SU-DHL-6 (cell line): ENCODE measurements at regions not wholly inside any gene's neighbourhood (a gene's known extent, or its start where the extent isn't known, plus 50 kb on each side); places are given as distances from the start of the nearest gene placed in this dataset.

ENCODE experiments used
- EZH2phosphoT487 ChIP-seq: fragments of 200-600 bp; sonication (generic), shearing (Covaris generic); conservative IDR thresholded peaks from 2 replicates; pipeline ENCODE4 v1.6.1; 2018; ENCODE audit warnings: mild to moderate bottlenecking, antibody characterized with exemption, low read length, moderate library complexity, mixed read lengths
- TF ChIP-seq, protein P1 (sequence below): fragments of 200-600 bp; sonication (generic); IDR thresholded peaks from one replicate; pipeline ENCODE4 v1.5.1; 2017; ENCODE audit warnings: antibody characterized with exemption, mild to moderate bottlenecking, low read length, moderate library complexity; ENCODE audit not compliant: insufficient read depth, poor library complexity, severe bottlenecking

- TF ChIP-seq, protein P1, sequence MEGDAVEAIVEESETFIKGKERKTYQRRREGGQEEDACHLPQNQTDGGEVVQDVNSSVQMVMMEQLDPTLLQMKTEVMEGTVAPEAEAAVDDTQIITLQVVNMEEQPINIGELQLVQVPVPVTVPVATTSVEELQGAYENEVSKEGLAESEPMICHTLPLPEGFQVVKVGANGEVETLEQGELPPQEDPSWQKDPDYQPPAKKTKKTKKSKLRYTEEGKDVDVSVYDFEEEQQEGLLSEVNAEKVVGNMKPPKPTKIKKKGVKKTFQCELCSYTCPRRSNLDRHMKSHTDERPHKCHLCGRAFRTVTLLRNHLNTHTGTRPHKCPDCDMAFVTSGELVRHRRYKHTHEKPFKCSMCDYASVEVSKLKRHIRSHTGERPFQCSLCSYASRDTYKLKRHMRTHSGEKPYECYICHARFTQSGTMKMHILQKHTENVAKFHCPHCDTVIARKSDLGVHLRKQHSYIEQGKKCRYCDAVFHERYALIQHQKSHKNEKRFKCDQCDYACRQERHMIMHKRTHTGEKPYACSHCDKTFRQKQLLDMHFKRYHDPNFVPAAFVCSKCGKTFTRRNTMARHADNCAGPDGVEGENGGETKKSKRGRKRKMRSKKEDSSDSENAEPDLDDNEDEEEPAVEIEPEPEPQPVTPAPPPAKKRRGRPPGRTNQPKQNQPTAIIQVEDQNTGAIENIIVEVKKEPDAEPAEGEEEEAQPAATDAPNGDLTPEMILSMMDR: no peak
- no peak for TF ChIP-seq EZH2phosphoT487
These were observed 76.0 kb downstream of the ATPSCKMT start for GRCh38 chr5:10173716-10174115.
